Nephron (organoid): ENCODE measurements at regions not wholly inside any gene's neighbourhood (a gene's known extent, or its start where the extent isn't known, plus 50 kb on each side); places are given as distances from the start of the nearest gene placed in this dataset.

Experiments
- H3K27ac Mint-ChIP-seq, 3 experiments: 2 replicates each; pipeline ENCODE4 v1.8.0; 2020; ENCODE audit warnings: mixed read lengths in 3 of 3, mild to moderate bottlenecking in 2 of 3, moderate library complexity in 1 of 3
- H3K27me3 Mint-ChIP-seq: 2 replicates; pipeline ENCODE4 v1.8.0; 2021; ENCODE audit warnings: low read depth, mild to moderate bottlenecking, moderate library complexity, mixed read lengths
- H3K36me3 Mint-ChIP-seq: 2 replicates; pipeline ENCODE4 v1.8.0; 2020; ENCODE audit warnings: low read depth, mixed read lengths
- H3K4me1 Mint-ChIP-seq: 2 replicates; pipeline ENCODE4 v1.8.0; 2020; ENCODE audit warnings: mixed read lengths
- H3K4me3 Mint-ChIP-seq, 3 experiments: 2 replicates each; pipeline ENCODE4 v1.8.0; 2020; ENCODE audit warnings: mild to moderate bottlenecking in 3 of 3, mixed read lengths in 3 of 3, moderate library complexity in 2 of 3
- H3K9me3 Mint-ChIP-seq: 2 replicates; pipeline ENCODE4 v1.8.0; 2020; ENCODE audit warnings: mixed read lengths
- TF ChIP-seq, protein P1 (sequence below), 3 experiments: fragments of 200-600 bp; sonication (generic); IDR thresholded peaks; one replicate each; pipeline ENCODE4 v1.5.0; 2021; ENCODE audit warnings: antibody characterized with exemption in 3 of 3; ENCODE audit not compliant: unreplicated experiment in 3 of 3

DNA sequence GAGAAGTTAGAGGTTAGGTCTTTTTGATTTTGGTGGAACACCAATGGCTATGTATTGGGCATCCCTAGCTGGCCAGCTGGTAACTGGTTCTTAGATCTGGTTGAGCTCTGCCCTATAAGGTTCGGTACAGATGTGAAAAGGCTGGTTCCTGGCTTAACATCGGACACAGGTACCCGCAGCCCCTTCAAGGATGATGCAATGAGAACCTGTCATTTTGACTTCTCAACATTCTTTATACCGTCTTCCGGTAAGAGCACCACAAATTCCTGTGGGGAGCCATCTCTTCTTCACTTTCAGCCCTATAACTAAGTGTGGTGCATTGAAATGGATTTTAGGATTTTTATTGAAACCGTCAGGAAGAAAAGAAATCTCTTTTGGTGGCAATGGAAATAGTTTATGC lies 222.8 kb downstream of the ADAMTS9 start:
- Mint-ChIP-seq H3K9me3 (no peaks in the 10 kb centered on the region), H3K27me3 (peaks cover 6% of the 10 kb centered on the region), H3K4me3 (no peak overlapping the region), H3K36me3 (no peaks in the 10 kb centered on the region), H3K27ac (no peak overlapping the region), H3K4me1 (peaks cover 30% of the 10 kb centered on the region)
- TF ChIP-seq, protein P1, sequence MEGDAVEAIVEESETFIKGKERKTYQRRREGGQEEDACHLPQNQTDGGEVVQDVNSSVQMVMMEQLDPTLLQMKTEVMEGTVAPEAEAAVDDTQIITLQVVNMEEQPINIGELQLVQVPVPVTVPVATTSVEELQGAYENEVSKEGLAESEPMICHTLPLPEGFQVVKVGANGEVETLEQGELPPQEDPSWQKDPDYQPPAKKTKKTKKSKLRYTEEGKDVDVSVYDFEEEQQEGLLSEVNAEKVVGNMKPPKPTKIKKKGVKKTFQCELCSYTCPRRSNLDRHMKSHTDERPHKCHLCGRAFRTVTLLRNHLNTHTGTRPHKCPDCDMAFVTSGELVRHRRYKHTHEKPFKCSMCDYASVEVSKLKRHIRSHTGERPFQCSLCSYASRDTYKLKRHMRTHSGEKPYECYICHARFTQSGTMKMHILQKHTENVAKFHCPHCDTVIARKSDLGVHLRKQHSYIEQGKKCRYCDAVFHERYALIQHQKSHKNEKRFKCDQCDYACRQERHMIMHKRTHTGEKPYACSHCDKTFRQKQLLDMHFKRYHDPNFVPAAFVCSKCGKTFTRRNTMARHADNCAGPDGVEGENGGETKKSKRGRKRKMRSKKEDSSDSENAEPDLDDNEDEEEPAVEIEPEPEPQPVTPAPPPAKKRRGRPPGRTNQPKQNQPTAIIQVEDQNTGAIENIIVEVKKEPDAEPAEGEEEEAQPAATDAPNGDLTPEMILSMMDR (IDR thresholded peaks at IDR 0.05; ENCODE audit: unreplicated experiment in 3 of 3): no peak

DNA sequence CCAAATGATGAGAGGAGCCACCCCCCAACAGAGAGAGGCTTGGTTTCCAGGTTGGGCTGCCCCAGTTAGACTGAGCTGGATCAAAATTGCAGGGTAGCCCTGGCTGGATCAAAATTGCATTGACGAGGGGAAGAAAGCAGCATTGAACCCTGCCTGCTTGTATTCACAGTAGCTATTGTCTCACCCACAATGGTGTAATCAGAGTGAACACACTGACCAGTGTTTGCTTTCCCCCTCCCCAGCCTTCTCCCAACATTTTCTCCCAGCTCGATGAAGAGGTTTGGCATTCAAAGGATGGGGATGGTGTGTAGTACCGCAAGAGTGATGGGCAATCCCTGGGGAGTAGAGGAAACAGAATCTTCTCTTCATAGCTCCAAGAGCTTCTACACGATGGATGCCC lies 223.8 kb downstream of the ADAMTS9 start:
- Mint-ChIP-seq H3K9me3 (no peaks in the 10 kb centered on the region), H3K36me3 (no peaks in the 10 kb centered on the region), H3K4me3 (no peak overlapping the region), H3K27ac (no peak overlapping the region), H3K27me3 (peaks cover 6% of the 10 kb centered on the region), H3K4me1 (peaks cover 30% of the 10 kb centered on the region)
- TF ChIP-seq, protein P1 (IDR thresholded peaks at IDR 0.05; ENCODE audit: unreplicated experiment in 3 of 3): peak in 1 of 3 experiments; percentile 1

DNA sequence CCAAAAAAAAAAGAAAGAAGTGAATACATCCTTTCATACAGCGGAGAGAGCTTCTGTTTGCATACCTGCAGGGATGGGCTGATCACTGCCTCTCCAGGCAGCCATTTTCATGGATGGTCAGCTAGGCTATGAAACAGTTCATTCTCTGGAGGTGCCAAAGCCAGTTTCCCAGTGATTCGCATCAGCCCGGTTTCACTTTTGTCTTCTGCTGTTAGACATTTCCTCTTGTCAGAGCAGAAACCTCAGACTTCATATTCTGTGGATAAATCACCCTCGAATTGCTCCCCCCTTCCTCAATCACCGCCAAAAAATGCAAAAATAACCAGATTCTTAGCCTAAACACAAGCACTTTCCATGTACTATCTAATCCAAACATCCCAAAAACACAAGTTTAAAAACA lies 225.6 kb downstream of the ADAMTS9 start:
- Mint-ChIP-seq H3K9me3 (no peaks in the 10 kb centered on the region), H3K27me3 (no peaks in the 10 kb centered on the region), H3K4me1 (peaks cover 26% of the 10 kb centered on the region), H3K4me3 (peak overlapping the region; percentile 24 to 58 (median 45)), H3K36me3 (no peaks in the 10 kb centered on the region), H3K27ac (peak overlapping the region; percentile 69 to 91 (median 91))
- TF ChIP-seq, protein P1 (IDR thresholded peaks at IDR 0.05; ENCODE audit: unreplicated experiment in 3 of 3): no peak

DNA sequence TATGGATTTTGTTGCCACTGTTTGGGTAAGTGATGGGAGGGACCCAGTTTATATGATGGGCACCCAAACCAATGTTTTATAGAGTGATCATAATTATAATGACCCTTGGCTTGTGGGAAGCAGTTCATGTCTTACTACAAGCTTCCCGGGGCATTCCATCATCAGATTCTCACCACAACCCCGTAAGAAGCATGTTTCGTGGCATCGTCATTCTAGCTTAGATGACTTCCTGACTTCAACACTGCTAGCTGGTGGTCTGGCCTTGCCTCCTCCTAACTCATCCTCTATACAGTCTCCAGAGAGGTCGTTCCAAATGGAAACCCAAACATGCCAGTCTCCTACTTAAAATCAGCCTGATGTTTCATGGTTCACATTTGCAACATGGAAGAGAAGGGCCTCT lies 226.9 kb downstream of the ADAMTS9 start:
- Mint-ChIP-seq H3K9me3 (no peaks in the 10 kb centered on the region), H3K27me3 (no peaks in the 10 kb centered on the region), H3K27ac (peak overlapping the region in 2 of 3 experiments; percentile 21 to 52), H3K4me1 (peaks cover 31% of the 10 kb centered on the region), H3K4me3 (no peak overlapping the region), H3K36me3 (no peaks in the 10 kb centered on the region)
- TF ChIP-seq, protein P1 (IDR thresholded peaks at IDR 0.05; ENCODE audit: unreplicated experiment in 3 of 3): no peak

DNA sequence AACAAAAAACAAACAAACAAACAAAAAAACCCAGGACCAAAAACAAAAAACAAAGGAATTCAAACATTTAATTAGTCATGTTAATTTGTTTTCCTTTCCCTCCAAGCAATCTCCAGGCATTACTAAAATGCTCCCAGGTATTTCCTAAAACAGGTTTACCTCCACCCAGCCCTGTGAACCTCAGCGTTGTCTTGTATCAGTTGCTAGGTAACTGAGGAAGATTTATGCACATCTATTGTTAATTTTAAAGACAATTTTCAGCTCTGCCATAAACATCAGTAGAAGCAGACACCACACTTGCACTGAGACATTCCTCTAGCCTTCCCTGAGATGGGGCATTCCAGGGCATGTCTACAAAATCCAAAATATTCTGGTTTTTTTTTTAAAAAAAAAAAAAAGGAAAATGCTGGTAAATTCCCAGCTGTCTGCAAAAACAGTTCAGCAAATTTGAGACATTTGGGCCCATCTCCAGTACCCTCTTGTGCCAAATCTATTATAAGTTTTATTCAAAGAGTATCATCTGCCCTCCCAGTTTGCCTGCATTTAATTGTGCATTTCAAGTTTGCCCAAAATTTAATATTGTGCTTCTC lies 227.6 kb downstream of the ADAMTS9 start:
- H3K36me3 Mint-ChIP-seq: no peaks in the 10 kb centered on the region
- H3K4me1 Mint-ChIP-seq: peaks cover 31% of the 10 kb centered on the region
- no peaks in the 10 kb centered on the region for H3K9me3 Mint-ChIP-seq
- TF ChIP-seq, protein P1 (IDR thresholded peaks at IDR 0.05; ENCODE audit: unreplicated experiment in 3 of 3): no peak
- no peak overlapping the region for H3K27ac Mint-ChIP-seq
- H3K4me3 Mint-ChIP-seq: no peak overlapping the region
- H3K27me3 Mint-ChIP-seq: no peaks in the 10 kb centered on the region

DNA sequence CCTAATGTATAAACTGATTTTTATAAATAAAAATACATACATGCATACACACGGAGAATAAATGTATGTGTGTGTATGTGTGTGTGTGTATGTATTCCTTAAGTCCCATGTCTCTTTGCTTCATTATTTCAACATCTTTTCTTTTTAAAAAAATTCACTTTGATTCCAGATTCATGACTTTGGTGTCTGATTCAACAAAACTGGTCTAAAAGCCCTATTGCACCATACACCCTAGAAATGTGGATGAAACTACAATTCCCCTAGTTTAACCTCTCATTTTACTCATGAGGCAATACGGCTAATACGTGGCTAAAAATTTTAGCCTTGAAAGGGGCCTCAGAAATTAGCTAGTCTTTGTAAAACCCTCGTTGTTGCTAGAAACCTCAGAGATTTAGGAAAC lies 228.1 kb downstream of the ADAMTS9 start:
- Mint-ChIP-seq H3K27ac (no peak overlapping the region), H3K27me3 (no peaks in the 10 kb centered on the region), H3K9me3 (no peaks in the 10 kb centered on the region), H3K36me3 (no peaks in the 10 kb centered on the region), H3K4me3 (no peak overlapping the region), H3K4me1 (peaks cover 31% of the 10 kb centered on the region)
- TF ChIP-seq, protein P1 (IDR thresholded peaks at IDR 0.05; ENCODE audit: unreplicated experiment in 3 of 3): no peak
